ENCODE measurements at regions not wholly inside any gene's neighbourhood (a gene's known extent, or its start where the extent isn't known, plus 50 kb on each side); places are given as distances from the start of the nearest gene placed in this dataset.
"Not testable (repeated sequence)": the region's sequence is repeated elsewhere in the genome, so short reads cannot be mapped to it uniquely, and the experiment has no call there.

DNA sequence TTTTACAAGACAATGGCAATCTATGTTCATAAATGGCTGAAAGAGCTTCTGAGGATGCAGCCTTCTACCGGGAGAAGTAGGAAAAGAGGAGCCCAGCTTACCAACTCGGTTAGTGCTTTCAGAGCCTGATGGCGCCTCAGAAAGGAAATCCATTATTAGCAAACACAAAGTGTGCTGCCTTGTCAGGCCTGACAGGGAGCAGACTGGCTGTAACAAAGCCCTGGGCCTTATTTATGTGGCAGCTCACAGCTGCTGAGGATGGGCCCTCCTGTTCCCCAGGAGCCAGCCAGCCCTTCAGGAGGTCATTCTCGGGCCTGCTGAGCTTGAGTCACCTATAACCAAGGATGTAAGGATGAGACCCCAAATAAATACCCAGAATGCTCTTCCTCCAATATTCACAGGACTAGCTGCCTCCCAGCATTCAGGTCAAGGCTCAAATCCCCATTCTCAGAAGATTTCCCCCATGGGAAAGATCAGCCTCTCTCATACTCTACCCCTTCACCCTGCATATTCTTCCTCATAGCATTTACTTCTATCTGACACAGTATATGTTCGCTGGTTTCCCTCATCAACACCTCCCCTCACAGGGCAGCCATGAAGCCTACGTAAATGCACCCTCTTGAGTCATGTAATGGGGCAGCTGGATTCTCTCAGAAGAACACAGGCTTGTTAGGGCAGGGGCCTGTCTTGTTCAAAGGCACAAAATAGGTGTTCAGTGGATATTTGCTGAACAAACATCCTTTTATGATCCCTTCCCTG is 227.0 kb upstream of the RASGEF1B start:
- DNase-seq, result no peak

- no peak for DNase-seq
These were observed 222.6 kb upstream of the RASGEF1B start for GRCh38 chr4:81694176-81694913.

DNA sequence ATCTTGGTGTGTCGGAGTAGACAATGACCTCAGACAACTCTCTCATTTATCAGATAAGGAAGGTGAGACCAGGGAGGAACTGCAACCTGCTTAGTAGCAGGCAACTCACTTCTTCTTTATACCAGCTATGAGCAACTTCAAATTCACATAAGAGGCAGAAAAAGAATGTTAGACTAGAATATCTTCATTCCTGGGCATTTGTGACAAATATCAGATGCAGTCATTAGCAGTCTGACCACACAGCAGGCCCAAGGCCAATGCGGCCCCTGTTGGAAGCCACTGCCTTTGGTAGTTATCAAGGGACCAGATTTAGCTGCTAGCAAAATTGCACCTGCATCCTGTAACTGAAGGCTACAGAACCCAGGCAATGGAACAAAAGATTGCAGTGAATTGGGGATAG is 219.2 kb upstream of the RASGEF1B start:
- no peak for DNase-seq

DNA sequence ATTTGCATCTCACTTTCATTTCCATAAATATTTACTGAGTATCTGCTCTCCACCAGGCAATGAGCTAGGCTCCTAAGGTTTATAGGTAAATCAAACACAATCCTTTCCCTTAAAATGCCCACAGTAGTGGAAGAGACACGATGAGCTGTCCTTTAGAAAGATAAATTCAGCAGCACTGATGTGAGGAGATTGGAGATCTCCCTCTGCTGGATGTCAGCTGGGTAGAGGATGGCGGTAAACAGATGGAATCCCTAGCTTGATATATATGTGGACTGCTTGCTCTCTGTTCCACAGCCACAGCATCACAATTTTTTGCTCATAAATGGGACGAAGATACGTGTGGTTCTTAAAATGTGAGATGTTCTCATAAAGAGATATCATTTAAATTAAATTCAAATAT is 216.4 kb upstream of the RASGEF1B start:
- DNase-seq, result no peak

DNA sequence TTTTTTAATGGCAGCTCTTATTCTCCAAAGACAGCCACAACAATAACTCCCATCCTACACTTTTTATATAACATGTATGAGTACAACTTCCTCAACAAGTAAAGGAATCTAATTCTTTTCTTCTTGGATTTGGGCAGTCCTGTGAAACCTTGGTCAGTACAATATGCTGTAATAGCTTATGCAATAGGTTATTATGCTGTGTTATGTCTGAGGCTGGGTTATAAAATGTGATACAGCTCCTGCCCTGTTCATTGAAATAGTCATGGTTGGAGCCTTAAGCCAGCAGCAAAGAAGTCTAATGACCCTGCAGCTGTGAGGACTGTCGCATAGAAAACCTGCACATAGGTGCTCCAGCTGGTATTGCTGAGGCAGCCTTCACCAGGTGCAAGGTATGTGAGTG is 215.8 kb upstream of the RASGEF1B start:
- DNase-seq, result no peak

DNA sequence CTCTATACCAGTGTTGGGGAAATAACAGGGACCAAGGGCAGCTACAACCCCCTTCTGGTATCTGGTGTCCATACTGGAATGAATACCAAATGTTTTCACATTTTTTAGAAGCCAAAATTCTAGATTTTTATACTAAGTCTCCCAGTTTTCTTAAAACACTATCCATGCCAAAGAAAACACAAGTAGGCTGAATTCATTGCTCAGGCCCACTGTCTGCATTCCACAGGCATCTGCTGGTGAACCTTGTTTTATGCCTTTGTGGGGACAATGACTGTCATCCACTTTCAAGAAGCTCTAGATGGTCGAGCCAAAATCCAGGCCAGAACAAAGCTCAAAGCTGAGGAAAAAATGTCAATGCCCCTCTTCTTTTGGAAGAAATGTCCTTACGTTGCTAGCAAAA is 213.4 kb upstream of the RASGEF1B start:
- no peak for DNase-seq

DNA sequence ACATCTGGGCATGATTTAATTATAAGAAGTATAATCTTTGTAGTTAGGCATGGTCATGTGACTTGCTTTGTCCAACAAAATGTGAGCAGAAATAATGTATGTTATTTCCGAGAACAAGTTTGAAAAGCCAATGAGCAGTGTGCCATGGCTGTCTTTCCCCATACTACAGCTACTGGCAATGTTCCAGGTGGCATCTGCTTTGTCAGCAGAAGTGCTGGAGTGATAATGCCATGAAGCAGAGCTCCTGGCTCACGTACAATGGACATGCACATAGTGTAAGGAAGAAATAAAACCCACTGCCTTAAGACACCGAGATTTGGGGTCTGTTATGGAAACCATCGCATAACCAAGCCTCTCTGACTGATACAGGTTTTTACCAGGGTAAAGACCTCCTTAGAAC is 212.6 kb upstream of the RASGEF1B start:
- DNase-seq, result no peak

GRCh38 chr4:81682492-81682891 is 210.8 kb upstream of the RASGEF1B start:
- DNase-seq, result no peak

- DNase-seq, result no peak
These were observed 207.6 kb upstream of the RASGEF1B start for GRCh38 chr4:81679315-81679714.

DNA sequence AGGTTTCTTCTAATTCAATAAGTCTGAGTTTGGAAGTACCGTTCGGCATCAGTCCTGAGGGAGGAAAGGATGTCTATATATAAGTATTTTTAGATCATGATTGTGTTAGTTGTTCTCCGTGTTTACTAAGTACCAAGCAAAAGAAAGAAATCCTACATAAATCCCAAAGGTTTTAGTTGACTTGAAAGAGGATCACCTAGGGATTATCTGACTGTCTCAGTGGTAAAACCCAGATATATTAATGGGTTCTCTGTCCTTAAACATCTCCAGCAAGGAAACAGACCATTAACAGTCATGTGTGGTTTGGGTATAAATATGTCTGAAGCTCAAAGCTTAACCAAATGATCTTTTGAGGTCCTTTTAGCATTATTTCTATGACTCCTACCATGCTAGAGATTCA is 207.1 kb upstream of the RASGEF1B start:
- DNase-seq, result no peak

DNA sequence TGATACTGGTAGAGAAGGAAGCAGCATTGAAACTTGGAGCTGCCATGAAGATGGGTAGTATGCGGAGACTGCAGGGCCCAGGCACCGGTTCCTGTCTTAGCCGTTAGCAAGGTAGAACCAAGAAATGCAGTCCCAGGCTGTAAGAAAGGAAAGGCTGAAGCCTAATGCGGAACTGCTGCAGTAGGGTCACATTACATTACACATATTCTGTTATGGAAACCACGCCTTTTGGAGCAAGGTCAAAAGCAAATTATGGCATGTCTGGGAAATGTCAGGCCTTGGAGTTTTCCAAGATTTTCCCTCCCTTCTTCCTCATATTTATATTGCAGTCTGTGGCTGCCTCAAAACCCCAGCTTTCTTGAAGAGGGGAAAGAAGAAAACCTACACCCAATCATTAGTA is 204.8 kb upstream of the RASGEF1B start:
- no peak for DNase-seq

DNA sequence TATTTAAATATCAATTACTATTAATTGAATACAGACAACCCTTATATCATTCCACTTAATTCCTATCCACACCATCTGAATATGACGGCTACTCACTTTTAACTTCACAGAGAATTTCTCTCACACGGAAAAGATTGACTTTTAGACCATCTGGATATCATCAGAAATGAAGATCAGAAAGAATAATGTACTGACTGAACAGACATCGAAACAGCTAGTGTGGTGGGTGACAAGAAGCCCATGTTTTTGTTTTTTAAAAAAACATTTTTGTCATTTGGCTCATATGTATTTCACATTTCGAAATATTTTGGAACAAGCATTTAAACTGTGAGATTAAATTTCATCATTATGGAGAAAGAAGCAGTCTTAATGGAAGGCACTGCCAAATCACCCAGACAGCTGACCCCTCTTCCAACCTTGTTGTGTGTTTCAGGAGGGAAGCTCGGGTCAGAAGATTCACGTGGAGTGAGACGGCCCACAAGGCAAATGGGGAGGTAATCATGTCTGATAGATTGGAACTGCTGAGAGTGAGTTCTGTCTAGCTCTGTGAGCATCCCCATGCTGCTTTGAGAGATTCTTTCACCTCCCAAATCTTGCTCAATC is 204.2 kb upstream of the RASGEF1B start:
- DNase-seq, result no peak

- DNase-seq, result no peak
These were observed 202.3 kb upstream of the RASGEF1B start for GRCh38 chr4:81673961-81674360.

- DNase-seq, result not testable (repeated sequence)
These were observed 196.6 kb upstream of the RASGEF1B start for GRCh38 chr4:81668328-81668727.

DNA sequence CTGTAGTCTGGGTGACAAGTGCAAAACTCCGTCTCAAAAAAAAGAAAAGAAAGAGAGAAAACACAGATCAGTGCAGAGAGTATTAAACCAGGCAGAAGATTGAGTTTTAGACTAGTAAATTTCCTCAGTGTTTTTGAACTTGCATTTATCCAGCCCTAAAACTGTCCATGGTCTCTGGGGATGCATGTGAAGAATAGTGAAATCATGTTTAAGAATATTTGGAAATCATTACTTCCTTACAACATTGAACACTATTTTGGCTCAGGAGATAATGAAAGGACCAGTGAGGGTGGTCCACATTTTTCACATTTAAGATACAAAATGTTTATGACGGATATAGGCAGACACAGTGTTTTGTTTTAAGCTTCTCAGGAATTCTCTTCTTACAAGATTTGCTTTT is 195.8 kb upstream of the RASGEF1B start:
- no peak for DNase-seq

- DNase-seq, result no peak
These were observed 194.8 kb upstream of the RASGEF1B start for GRCh38 chr4:81666491-81666890.

DNA sequence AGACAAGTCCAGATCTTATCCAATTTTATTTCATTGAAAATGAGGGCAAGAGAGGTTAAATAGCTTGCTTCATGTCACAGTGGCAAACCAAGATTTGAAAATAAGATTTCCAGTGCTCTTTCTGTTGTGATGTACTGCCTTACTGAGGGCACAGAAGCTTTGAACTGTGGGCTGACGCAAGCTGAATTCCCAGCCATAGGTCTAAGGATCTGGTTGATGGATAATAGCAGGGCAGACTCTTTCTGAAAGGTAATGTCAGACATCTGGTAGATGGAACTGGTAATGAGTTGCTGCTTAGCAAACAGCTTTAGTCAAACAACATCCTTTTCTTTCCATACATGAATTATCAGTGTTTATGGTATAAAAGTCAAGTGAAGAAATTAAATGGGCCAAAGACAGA is 193.9 kb upstream of the RASGEF1B start:
- DNase-seq, result no peak

DNA sequence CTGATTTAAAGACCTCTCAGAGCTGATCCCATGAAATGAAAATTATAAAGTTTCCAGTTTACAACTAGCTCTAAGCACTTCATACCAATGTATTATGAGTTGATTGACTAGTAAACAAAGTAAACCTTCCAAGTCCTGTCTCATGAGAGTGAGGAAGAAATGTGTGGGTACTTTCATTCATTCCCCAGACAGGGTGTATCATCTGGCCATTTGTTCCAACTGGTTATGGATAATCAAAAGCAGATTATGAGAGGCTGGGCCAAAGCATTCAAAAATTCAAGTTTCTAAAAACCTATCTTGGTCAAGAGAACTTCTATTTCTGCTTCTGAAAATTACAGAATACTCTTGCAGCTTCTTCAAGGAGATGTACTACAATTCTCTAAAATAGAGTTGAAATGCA is 193.3 kb upstream of the RASGEF1B start:
- DNase-seq, result no peak

GRCh38 chr4:81664079-81664478 is 192.4 kb upstream of the RASGEF1B start:
- DNase-seq, result no peak

DNA sequence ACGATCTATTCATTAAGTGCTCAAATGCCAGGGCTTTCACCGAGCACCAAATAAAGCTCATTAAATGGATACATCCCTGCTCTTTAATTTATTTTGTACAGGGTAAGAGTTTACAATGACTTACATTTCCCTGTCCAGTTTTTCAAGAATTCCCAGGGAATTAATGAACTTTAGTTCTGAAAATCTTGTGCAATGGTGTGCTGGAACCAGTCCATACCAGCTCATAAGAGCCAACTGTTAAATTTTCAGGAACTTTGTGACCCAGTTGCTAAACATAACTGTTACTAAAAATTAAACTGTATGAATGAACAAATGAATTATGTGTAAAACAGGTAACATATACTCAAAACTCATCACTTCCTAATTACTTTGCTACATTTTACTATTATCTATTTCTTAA is 191.7 kb upstream of the RASGEF1B start:
- no peak for DNase-seq

DNA sequence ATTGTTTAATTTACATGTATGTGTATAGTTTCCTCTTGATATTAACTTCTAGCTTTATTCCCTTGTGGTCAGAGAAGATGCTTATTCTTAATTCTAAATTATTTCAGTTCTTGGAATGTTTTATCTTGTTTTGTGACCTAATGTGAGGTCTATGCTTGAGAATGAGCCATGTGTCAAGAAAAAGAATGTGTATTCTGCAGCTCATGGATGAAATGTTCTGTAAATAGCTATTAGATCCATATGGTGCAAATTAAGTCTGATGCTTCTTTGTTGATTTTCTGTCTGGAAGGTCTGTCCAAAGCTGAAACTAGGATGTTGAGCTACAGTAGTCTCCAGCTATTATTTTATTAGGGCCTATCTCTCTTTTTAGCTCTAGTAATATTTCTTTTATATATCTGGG is 187.3 kb upstream of the RASGEF1B start:
- DNase-seq, result no peak

DNA sequence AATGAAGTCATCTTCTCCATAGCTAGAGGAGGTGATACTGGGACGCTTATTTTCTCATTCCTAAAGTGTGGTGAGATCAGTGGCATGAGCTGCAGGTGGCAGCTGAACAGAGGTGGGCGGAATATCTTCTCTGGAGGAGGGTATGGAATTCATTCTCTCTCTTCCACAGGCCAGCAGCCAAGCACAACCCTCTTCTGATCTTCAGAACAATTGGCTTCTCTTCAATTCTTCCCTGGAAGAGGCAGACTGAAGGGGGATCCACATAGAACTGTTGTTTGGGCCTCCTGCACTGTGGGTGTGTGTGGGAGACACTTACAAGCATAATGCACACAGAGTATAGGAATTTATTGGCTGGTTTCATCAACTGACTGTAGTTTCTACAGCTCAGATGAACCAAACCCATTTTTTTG is 180.4 kb upstream of the RASGEF1B start:
- no peak for DNase-seq

DNA sequence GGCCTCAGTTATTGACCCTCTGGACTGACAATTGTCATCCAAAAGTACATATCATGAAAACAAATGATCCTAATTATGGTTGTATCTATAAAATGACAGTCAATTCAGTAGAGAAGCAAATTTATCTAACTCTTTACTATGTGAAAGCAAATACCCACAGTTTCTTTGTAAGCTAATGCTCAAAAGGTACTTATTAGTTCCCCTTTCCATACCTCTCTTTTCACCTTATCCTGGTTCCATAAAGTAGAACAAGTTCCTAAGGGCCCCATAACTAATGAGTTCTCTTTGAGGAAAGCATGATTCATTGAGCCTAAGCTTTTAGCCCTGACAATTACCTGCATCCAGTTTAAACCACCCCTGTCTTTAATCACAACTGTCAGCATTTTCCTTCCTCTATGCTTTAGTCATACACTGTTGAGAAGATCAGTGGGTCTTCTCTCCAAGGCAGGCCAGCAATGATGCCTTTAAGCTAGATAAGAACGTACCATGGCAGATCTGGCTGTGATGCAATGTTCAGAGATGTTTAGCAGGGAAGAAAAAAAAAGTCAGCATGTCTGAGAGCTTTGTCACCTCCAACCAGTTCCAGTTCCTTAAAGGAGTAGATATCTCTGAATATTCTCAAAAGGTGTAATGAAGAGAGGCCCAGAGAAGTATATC is 179.7 kb upstream of the RASGEF1B start:
- DNase-seq, result no peak
